GM19035 (cell line): ENCODE measurements at regions not wholly inside any gene's neighbourhood (a gene's known extent, or its start where the extent isn't known, plus 50 kb on each side); places are given as distances from the start of the nearest gene placed in this dataset.

ENCODE experiments used
- ATAC-seq: cut with Tn5 transposase; IDR thresholded peaks from one replicate; pipeline ENCODE4 v1.9.1; 2021; ENCODE audit not compliant: unreplicated experiment

GRCh38 chr6:40340957-40341356 is 246.2 kb downstream of the LRFN2 start:
- ATAC-seq = no peak

GRCh38 chr6:40340196-40340595 is 247.0 kb downstream of the LRFN2 start:
- ATAC-seq = no peak

- ATAC-seq = no peak
These were observed 248.9 kb downstream of the LRFN2 start for GRCh38 chr6:40338306-40338705.

- no peak for ATAC-seq
These were observed 250.0 kb downstream of the LRFN2 start for GRCh38 chr6:40336940-40337760.

GRCh38 chr6:40336296-40336695 is 250.9 kb downstream of the LRFN2 start:
- ATAC-seq = no peak

GRCh38 chr6:40334496-40335270 is 252.5 kb downstream of the LRFN2 start:
- ATAC-seq = no peak

GRCh38 chr6:40331545-40331944 is 255.6 kb downstream of the LRFN2 start:
- no peak for ATAC-seq

- no peak for ATAC-seq
These were observed 256.9 kb downstream of the LRFN2 start for GRCh38 chr6:40330301-40330721.

GRCh38 chr6:40328986-40329545 is 258.1 kb downstream of the LRFN2 start:
- ATAC-seq = no peak

GRCh38 chr6:40328386-40328985 is 258.7 kb downstream of the LRFN2 start:
- ATAC-seq = no peak

GRCh38 chr6:40326714-40327421 is 260.3 kb downstream of the LRFN2 start:
- no peak for ATAC-seq

GRCh38 chr6:40325791-40326190 is 261.4 kb downstream of the LRFN2 start:
- no peak for ATAC-seq

GRCh38 chr6:40325041-40325440 is 262.1 kb downstream of the LRFN2 start:
- no peak for ATAC-seq

GRCh38 chr6:40323881-40324634 is 263.1 kb downstream of the LRFN2 start:
- no peak for ATAC-seq

GRCh38 chr6:40322336-40322735 is 264.8 kb downstream of the LRFN2 start:
- no peak for ATAC-seq

GRCh38 chr6:40321616-40322015 is 265.5 kb downstream of the LRFN2 start:
- ATAC-seq = no peak

GRCh38 chr6:40320947-40321346 is 266.2 kb downstream of the LRFN2 start:
- no peak for ATAC-seq

GRCh38 chr6:40320441-40320840 is 266.7 kb downstream of the LRFN2 start:
- ATAC-seq = no peak

GRCh38 chr6:40319124-40319523 is 268.0 kb downstream of the LRFN2 start:
- ATAC-seq = no peak

- ATAC-seq = no peak
These were observed 272.1 kb downstream of the LRFN2 start for GRCh38 chr6:40315060-40315459.
